Liver (tissue), 3 donors: ENCODE measurements at regions not wholly inside any gene's neighbourhood (a gene's known extent, or its start where the extent isn't known, plus 50 kb on each side); places are given as distances from the start of the nearest gene placed in this dataset.

Experiments
- CTCF ChIP-seq: fragments of 150-350 bp; IDR thresholded peaks from 2 replicates; pipeline ENCODE4 v1.5.1; 2017; ENCODE audit warnings: improper control_type of control experiment, low read depth, low read length; ENCODE audit not compliant: missing input control
- FOXA1 ChIP-seq: IDR thresholded peaks from 2 replicates; pipeline ENCODE4 v1.6.1; 2016; ENCODE audit warnings: antibody characterized with exemption
- TAF1 ChIP-seq: conservative IDR thresholded peaks from 2 replicates; pipeline ENCODE4 v1.6.1; 2016; ENCODE audit warnings: antibody characterized with exemption, mild to moderate bottlenecking
- donor health status: healthy.
- donor health status: healthy.

GRCh38 chr10:70964245-70964644 lies 75.9 kb upstream of the PCBD1 start:
- TF ChIP-seq CTCF (no peak), TAF1 (no peak), FOXA1 (no peak)
